ENCODE measurements at regions not wholly inside any gene's neighbourhood (a gene's known extent, or its start where the extent isn't known, plus 50 kb on each side); places are given as distances from the start of the nearest gene placed in this dataset.

DNA sequence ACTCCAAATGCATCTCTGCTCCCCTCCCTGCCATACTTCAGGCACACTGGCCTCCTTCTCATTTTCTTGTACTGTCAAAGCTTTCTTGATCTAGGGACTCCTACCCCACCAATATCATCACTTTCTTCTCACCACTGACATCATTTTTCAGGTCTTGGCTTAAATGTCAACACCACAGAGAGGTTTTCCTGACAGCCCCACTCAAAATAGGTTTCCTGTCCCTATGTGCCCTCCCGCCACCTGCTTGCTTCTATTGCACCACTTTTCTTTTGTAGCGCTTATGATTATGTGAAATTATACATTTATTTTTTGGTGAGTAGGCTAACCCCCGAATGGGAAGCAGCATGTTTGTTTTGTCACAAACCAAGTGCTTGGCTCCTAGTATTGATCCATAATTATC, 164.6 kb downstream of the NDFIP2 start:
- no peak overlapping the region for H3K4me3 ChIP-seq
- H3K27ac ChIP-seq = no peak overlapping the region
- H3K9me3 ChIP-seq = no peaks in the 10 kb centered on the region
- TF ChIP-seq POLR2A (IDR thresholded peaks at IDR 0.05) = no peak
- TF ChIP-seq, protein P1, sequence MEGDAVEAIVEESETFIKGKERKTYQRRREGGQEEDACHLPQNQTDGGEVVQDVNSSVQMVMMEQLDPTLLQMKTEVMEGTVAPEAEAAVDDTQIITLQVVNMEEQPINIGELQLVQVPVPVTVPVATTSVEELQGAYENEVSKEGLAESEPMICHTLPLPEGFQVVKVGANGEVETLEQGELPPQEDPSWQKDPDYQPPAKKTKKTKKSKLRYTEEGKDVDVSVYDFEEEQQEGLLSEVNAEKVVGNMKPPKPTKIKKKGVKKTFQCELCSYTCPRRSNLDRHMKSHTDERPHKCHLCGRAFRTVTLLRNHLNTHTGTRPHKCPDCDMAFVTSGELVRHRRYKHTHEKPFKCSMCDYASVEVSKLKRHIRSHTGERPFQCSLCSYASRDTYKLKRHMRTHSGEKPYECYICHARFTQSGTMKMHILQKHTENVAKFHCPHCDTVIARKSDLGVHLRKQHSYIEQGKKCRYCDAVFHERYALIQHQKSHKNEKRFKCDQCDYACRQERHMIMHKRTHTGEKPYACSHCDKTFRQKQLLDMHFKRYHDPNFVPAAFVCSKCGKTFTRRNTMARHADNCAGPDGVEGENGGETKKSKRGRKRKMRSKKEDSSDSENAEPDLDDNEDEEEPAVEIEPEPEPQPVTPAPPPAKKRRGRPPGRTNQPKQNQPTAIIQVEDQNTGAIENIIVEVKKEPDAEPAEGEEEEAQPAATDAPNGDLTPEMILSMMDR (IDR thresholded peaks at IDR 0.05) = no peak
- intact Hi-C loops (cut with DNase I) = no loop called here
- no peaks in the 10 kb centered on the region for H3K36me3 ChIP-seq (replicated peaks in 1 of 2; ENCODE audit: insufficient read depth in 1 of 2, low read depth in 2 of 2)
- H3K27me3 ChIP-seq = no peaks in the 10 kb centered on the region
- H3K4me1 ChIP-seq = no peaks in the 10 kb centered on the region
- WGBS, 2 donors = 67 to 72% methylated on average over 3 of the region's 3 CpGs
- DNase-seq (no peak), ATAC-seq (no peak)

GRCh38 chr13:79642596-79642995, 161.6 kb downstream of the NDFIP2 start:
- DNase-seq = no peak
- intact Hi-C loops (cut with DNase I) = no loop called here
- TF ChIP-seq, protein P1 (IDR thresholded peaks at IDR 0.05) = no peak
- no peak for TF ChIP-seq POLR2A (IDR thresholded peaks at IDR 0.05)
- H3K27me3 ChIP-seq = no peaks in the 10 kb centered on the region
- H3K9me3 ChIP-seq = no peaks in the 10 kb centered on the region
- no peaks in the 10 kb centered on the region for H3K36me3 ChIP-seq (replicated peaks in 1 of 2; ENCODE audit: insufficient read depth in 1 of 2, low read depth in 2 of 2)
- peaks cover 6% of the 10 kb centered on the region for H3K4me1 ChIP-seq
- no peak for ATAC-seq
- WGBS, 2 donors = 65 to 71% methylated on average over 3 of the region's 3 CpGs
- H3K27ac ChIP-seq = no peak overlapping the region
- H3K4me3 ChIP-seq = no peak overlapping the region

DNA sequence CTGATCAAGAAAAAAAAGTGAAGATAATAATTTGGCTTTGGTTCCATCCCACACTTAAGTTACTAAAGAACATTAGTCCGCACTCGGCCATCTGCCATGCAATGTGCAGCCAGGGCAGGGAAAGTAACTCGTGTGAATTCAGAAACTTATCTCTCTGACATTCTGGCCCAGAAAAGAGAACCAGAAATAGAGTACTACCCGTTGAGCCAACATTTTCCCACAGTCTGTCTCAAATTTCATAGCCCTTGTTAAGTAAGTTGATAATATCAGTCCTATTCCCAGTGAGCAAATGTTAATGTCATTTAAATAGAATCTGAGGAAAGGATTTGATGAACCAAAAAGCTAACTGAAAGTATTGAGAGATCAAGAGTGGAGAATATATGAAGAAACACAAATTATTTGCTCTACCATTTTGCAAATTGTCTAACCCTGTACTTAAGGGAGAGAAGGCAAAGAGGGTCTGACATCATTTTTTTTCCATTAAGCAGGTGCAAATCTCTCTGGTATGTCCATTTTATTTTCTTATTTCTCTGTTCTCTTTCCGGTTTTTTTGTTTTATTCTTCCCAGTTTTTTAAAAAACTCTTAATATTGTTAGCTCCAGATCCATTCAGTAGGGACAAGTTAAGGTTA, 156.3 kb downstream of the NDFIP2 start:
- intact Hi-C loops (cut with DNase I) = no loop called here
- no peaks in the 10 kb centered on the region for H3K27me3 ChIP-seq
- ATAC-seq = peak; percentile 55
- no peak for TF ChIP-seq POLR2A (IDR thresholded peaks at IDR 0.05)
- TF ChIP-seq, protein P1 (IDR thresholded peaks at IDR 0.05) = no peak
- 19 to 22% methylated on average over 5 of the region's 5 CpGs for WGBS, 2 donors
- H3K9me3 ChIP-seq = no peaks in the 10 kb centered on the region
- peak; percentile 36 to 74 (median 50) for DNase-seq
- no peak overlapping the region for H3K4me3 ChIP-seq
- peak overlapping the region in 1 of 4 donors; percentile 45 for H3K27ac ChIP-seq
- peaks cover 12% of the 10 kb centered on the region for H3K4me1 ChIP-seq
- H3K36me3 ChIP-seq (replicated peaks in 1 of 2; ENCODE audit: insufficient read depth in 1 of 2, low read depth in 2 of 2) = no peaks in the 10 kb centered on the region

DNA sequence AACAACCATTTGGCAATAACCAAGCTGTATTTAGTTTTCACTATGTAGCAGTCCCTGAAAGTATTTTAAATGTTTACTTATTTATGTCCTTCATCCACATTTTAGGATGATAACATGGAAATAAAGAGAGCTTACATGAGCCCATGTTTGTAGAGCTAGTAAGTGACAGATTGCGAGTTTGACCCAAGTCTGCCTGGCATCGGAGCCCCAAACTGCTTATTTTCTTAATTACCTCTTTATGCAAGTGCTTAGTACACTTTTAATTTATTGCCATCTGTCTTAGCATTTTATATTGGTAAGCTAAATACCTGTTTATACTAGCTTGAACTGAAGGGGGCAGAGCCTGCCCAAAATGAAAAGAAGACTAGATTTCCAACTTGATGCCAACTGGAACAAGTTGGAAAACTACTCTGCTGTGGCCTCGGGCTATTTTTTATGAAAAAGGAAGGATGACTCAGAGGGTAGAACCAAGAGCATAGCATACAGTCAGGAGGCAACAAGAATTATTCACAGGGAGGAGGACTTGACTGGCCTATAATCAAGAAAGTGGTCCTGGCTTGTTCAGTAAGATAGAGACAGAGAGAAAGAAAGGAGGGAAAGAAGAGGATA, 150.2 kb downstream of the NDFIP2 start:
- 42 to 50% methylated on average over 3 of the region's 3 CpGs for WGBS, 2 donors
- H3K9me3 ChIP-seq = no peaks in the 10 kb centered on the region
- intact Hi-C loops (cut with DNase I) = no loop called here
- H3K4me1 ChIP-seq = peaks cover 1% of the 10 kb centered on the region
- peak in 2 of 4 donors; percentile 9 to 13 for DNase-seq
- H3K27me3 ChIP-seq = no peaks in the 10 kb centered on the region
- H3K27ac ChIP-seq = no peak overlapping the region
- ATAC-seq = peak; percentile 59
- no peaks in the 10 kb centered on the region for H3K36me3 ChIP-seq (replicated peaks in 1 of 2; ENCODE audit: insufficient read depth in 1 of 2, low read depth in 2 of 2)
- H3K4me3 ChIP-seq = no peak overlapping the region
- TF ChIP-seq POLR2A (IDR thresholded peaks at IDR 0.05) = no peak
- TF ChIP-seq, protein P1 (IDR thresholded peaks at IDR 0.05) = peak in 5 of 7 experiments; percentile 12 to 54 (median 33)

- no peak overlapping the region for H3K4me3 ChIP-seq
- no peak overlapping the region for H3K27ac ChIP-seq
- ATAC-seq = no peak
- DNase-seq = no peak
- WGBS, 2 donors = 53 to 55% methylated on average over 4 of the region's 4 CpGs
- intact Hi-C loops (cut with DNase I) = no loop called here
- H3K4me1 ChIP-seq = peaks cover 8% of the 10 kb centered on the region
- TF ChIP-seq POLR2A (IDR thresholded peaks at IDR 0.05) = no peak
- TF ChIP-seq, protein P1 (IDR thresholded peaks at IDR 0.05) = no peak
- H3K36me3 ChIP-seq (replicated peaks in 1 of 2; ENCODE audit: insufficient read depth in 1 of 2, low read depth in 2 of 2) = no peaks in the 10 kb centered on the region
- no peaks in the 10 kb centered on the region for H3K27me3 ChIP-seq
- H3K9me3 ChIP-seq = no peaks in the 10 kb centered on the region
These were observed 147.5 kb downstream of the NDFIP2 start for GRCh38 chr13:79628463-79628862.
